GM12864 (cell line): ENCODE measurements at regions not wholly inside any gene's neighbourhood (a gene's known extent, or its start where the extent isn't known, plus 50 kb on each side); places are given as distances from the start of the nearest gene placed in this dataset.

ENCODE experiments used
- DNase-seq: peaks from one replicate; pipeline ENCODE4 v3.0.0-alpha.2; 2011; ENCODE audit warnings: low read depth
- H3K4me3 ChIP-seq: 2 replicates; pipeline ENCODE4 v1.5.1; 2011; ENCODE audit warnings: mild to moderate bottlenecking, low read depth, low read length, control low read depth
- TF ChIP-seq, protein P1 (sequence below): IDR thresholded peaks from 2 replicates; pipeline ENCODE4 v1.5.1; 2011; ENCODE audit warnings: low read depth, mild to moderate bottlenecking, moderate library complexity, low read length, control low read depth, inconsistent platforms; ENCODE audit errors: missing control alignments

GRCh38 chr18:30248056-30248455 lies 794.5 kb downstream of the DSC3 start:
- TF ChIP-seq, protein P1, sequence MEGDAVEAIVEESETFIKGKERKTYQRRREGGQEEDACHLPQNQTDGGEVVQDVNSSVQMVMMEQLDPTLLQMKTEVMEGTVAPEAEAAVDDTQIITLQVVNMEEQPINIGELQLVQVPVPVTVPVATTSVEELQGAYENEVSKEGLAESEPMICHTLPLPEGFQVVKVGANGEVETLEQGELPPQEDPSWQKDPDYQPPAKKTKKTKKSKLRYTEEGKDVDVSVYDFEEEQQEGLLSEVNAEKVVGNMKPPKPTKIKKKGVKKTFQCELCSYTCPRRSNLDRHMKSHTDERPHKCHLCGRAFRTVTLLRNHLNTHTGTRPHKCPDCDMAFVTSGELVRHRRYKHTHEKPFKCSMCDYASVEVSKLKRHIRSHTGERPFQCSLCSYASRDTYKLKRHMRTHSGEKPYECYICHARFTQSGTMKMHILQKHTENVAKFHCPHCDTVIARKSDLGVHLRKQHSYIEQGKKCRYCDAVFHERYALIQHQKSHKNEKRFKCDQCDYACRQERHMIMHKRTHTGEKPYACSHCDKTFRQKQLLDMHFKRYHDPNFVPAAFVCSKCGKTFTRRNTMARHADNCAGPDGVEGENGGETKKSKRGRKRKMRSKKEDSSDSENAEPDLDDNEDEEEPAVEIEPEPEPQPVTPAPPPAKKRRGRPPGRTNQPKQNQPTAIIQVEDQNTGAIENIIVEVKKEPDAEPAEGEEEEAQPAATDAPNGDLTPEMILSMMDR = no peak
- DNase-seq = no peak
- H3K4me3 ChIP-seq = no peak overlapping the region

GRCh38 chr18:30245766-30246455 lies 796.6 kb downstream of the DSC3 start:
- DNase-seq = no peak
- TF ChIP-seq, protein P1 = no peak
- H3K4me3 ChIP-seq = no peak overlapping the region

DNA sequence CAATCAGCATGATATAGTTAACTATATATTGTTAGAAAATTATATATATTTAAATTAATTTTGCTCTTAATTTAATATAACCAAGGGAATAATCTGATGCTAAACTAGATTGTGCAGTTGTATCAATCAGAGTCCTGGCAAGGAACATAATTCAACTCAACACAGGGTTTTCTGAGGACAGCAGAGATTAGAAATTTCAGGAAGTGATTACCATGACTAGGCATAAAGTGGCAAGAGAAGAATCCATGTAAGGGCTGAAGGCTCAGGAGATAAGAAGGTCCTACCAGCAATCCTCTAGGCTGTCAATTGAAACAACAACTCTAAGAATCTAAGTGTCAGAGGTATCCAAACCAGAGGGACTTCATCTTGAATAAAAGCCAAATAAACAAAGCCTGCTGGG lies 807.8 kb downstream of the DSC3 start:
- TF ChIP-seq, protein P1 = no peak
- no peak overlapping the region for H3K4me3 ChIP-seq
- DNase-seq = no peak

GRCh38 chr18:30211112-30211511 lies 831.4 kb downstream of the DSC3 start:
- DNase-seq = no peak
- TF ChIP-seq, protein P1 = no peak
- no peak overlapping the region for H3K4me3 ChIP-seq

DNA sequence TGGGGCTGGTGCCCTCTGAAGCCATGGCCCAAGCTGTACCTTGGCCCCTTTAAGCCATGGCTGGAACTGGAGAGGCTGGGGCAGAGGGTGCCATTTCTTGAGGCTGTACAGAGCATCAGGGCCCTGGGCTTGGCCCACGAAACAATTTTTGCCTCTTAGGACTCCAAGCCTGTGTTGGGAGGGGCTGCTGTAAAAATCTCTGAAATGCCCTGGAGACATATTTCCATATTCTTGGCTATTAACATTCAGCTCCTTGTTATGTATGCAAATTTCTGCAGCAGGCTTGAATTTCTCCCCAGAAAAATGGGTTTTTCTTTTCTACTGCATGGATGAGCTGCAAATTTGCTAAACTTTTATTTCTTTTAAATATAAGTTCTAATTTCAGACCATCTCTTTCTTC lies 834.0 kb downstream of the DSC3 start:
- H3K4me3 ChIP-seq = no peak overlapping the region
- TF ChIP-seq, protein P1 = no peak
- DNase-seq = no peak

DNA sequence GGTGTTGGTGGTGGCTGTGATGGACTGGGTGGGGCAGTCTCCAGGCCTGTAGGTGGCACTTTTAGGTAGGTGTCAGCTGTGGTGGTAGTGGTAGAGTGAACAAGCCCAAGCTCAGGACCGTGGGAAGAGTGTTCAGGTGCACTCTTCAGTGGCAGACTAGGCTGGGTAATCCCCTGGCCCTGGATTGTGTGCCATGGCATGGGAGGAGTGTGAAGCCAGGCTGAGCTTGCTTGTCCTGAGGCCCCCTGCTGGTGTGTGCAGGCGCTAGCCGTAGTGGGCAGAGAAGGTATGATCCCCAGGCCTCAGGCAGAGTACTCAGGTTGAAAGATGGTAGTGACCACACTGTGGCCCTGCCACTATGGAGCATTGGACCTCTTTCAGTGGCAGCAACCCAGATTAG lies 850.3 kb downstream of the DSC3 start:
- TF ChIP-seq, protein P1 = no peak
- H3K4me3 ChIP-seq = no peak overlapping the region
- no peak for DNase-seq

DNA sequence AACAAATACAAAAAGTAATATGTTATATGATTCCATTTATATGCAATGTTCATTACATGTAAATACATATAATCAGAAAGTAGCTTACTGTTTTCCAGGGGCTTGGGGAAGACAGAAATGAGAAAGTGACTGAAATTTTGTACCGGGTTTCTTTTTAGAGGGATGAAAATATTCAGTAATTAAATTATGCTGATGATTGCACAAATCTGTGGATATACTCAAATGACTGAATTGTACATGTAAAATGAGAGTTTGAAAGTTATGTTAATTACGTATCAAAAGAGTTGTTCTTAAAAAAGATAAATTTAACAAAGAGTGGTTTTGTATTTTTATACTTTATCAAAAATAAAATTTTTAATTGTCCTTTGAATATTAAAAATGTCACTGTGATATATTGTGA lies 856.3 kb downstream of the DSC3 start:
- TF ChIP-seq, protein P1 = no peak
- no peak for DNase-seq
- H3K4me3 ChIP-seq = no peak overlapping the region
